PC-3 (cell line): ENCODE measurements at regions not wholly inside any gene's neighbourhood (a gene's known extent, or its start where the extent isn't known, plus 50 kb on each side); places are given as distances from the start of the nearest gene placed in this dataset.
"Not testable (repeated sequence)": the region's sequence is repeated elsewhere in the genome, so short reads cannot be mapped to it uniquely, and the experiment has no call there.

Experiments used
- ATAC-seq: fragments of 200-7000 bp; cut with Tn5 transposase; 2 replicates; pipeline ENCODE4 v1.9.1; 2020; ENCODE audit warnings: mild to moderate bottlenecking, moderate library complexity
- BruUV-seq: library from RNA; stranded (reverse); fragments of 400-500 nt; replicated peaks from 2 replicates; lab custom pipeline; 2021; lab: Mats Ljungman, UMichigan
- CTCF ChIA-PET: fragments of 300-600 bp; sonication (Branson Sonifier 250); formaldehyde crosslinking; loops from one replicate; lab custom pipeline; 2022; ENCODE audit warnings: antibody characterized with exemption; lab: Charles Lee
- POLR2A ChIA-PET: fragments of 300-600 bp; sonication (Branson Sonifier 250); formaldehyde crosslinking; loops from one replicate; lab custom pipeline; 2022; ENCODE audit warnings: antibody characterized with exemption; ENCODE audit not compliant: unreplicated experiment; lab: Charles Lee
- DNase-seq: peaks from one replicate; pipeline ENCODE4 v3.0.0-alpha.2; 2015
- H2AFZ ChIP-seq: fragments of 300-600 bp; sonication (generic); 2 replicates; pipeline ENCODE4 v1.6.0; 2016; ENCODE audit warnings: antibody characterized with exemption, low read length
- H3F3A ChIP-seq: fragments of 300-600 bp; sonication (generic); one replicate; pipeline ENCODE4 v1.6.0; 2017; ENCODE audit warnings: antibody characterized with exemption, low read length, control low read depth, mild to moderate bottlenecking; ENCODE audit not compliant: unreplicated experiment
- H3K27ac ChIP-seq: fragments of 300-600 bp; sonication (generic); 2 replicates; pipeline ENCODE4 v1.5.1; 2016; ENCODE audit warnings: mild to moderate bottlenecking, low read length
- H3K27me3 ChIP-seq: fragments of 300-600 bp; sonication (generic); 2 replicates; pipeline ENCODE4 v1.6.1; 2016; ENCODE audit warnings: low read length, mixed read lengths
- H3K36me3 ChIP-seq: fragments of 300-600 bp; sonication (generic); 2 replicates; pipeline ENCODE4 v1.6.1; 2016; ENCODE audit warnings: low read depth, mixed run types, low read length, mixed read lengths
- H3K4me1 ChIP-seq: fragments of 300-600 bp; sonication (generic); 2 replicates; pipeline ENCODE4 v1.5.1; 2016; ENCODE audit warnings: low read length; ENCODE audit not compliant: insufficient read depth
- H3K4me2 ChIP-seq: fragments of 300-600 bp; sonication (generic); 2 replicates; pipeline ENCODE4 v1.6.0; 2016; ENCODE audit warnings: low read length
- H3K4me3 ChIP-seq: fragments of 300-600 bp; sonication (generic); 2 replicates; pipeline ENCODE4 v1.5.1; 2016; ENCODE audit warnings: mild to moderate bottlenecking, low read length, mixed read lengths
- H3K79me2 ChIP-seq: fragments of 300-600 bp; sonication (generic); 2 replicates; pipeline ENCODE4 v1.6.1; 2017; ENCODE audit warnings: low read length, mixed read lengths
- H3K9ac ChIP-seq: fragments of 300-600 bp; sonication (generic); 2 replicates; pipeline ENCODE4 v1.6.0; 2016; ENCODE audit warnings: mild to moderate bottlenecking, low read length
- H3K9me2 ChIP-seq: fragments of 300-600 bp; sonication (generic); replicated peaks from 2 replicates; pipeline ENCODE4 v1.6.1; 2016; ENCODE audit warnings: mixed run types, low read length, mixed read lengths
- H3K9me3 ChIP-seq: fragments of 300-600 bp; sonication (generic); 2 replicates; pipeline ENCODE4 v1.6.1; 2016; ENCODE audit warnings: low read length, mixed read lengths
- H4K20me1 ChIP-seq: fragments of 300-600 bp; sonication (generic); 2 replicates; pipeline ENCODE4 v1.6.1; 2016; ENCODE audit warnings: low read length, mixed read lengths
- CTCF ChIP-seq: fragments of 300-600 bp; sonication (generic); conservative IDR thresholded peaks from 2 replicates; pipeline ENCODE4 v1.5.1; 2017; ENCODE audit warnings: antibody characterized with exemption, low read depth, mild to moderate bottlenecking, low read length
- EZH2 ChIP-seq: fragments of 300-600 bp; sonication (generic); IDR thresholded peaks from one replicate; pipeline ENCODE4 v1.6.1; 2017; ENCODE audit warnings: antibody characterized with exemption, mild to moderate bottlenecking, low read length; ENCODE audit not compliant: unreplicated experiment
- EZH2phosphoT487 ChIP-seq: fragments of 300-600 bp; sonication (generic); IDR thresholded peaks from 2 replicates; pipeline ENCODE4 v1.6.1; 2018; ENCODE audit warnings: mild to moderate bottlenecking, antibody characterized with exemption, low read length, borderline replicate concordance
- intact Hi-C: fragments of 100-400 bp; cut with micrococcal nuclease; formaldehyde crosslinking; loops from 2 replicates; pipeline ENCODE4 v1.9.0; 2023

GRCh38 chr9:31210978-31211570 lies 1173.4 kb upstream of the ACO1 start:
- Histone ChIP-seq H3K9me2 (no peaks in the 10 kb centered on the region), H3K36me3 (no peaks in the 10 kb centered on the region), H4K20me1 (no peaks in the 10 kb centered on the region), H2AFZ (no peak overlapping the region), H3K9ac (no peak overlapping the region), H3F3A (no peaks in the 10 kb centered on the region), H3K27ac (no peak overlapping the region), H3K79me2 (no peaks in the 10 kb centered on the region), H3K9me3 (no peaks in the 10 kb centered on the region), H3K4me1 (no peaks in the 10 kb centered on the region), H3K4me2 (no peak overlapping the region), H3K27me3 (no peaks in the 10 kb centered on the region), H3K4me3 (no peak overlapping the region)
- intact Hi-C loops = no loop called here
- DNase-seq = no peak
- ChIA-PET CTCF (no interaction called here), POLR2A (no interaction called here)
- TF ChIP-seq CTCF (no peak), EZH2 (no peak), EZH2phosphoT487 (no peak)
- BruUV-seq = no TSS peak
- no peak for ATAC-seq

GRCh38 chr9:31229976-31230375 lies 1154.5 kb upstream of the ACO1 start:
- H3K4me2 ChIP-seq, POLR2A ChIA-PET, H3K36me3 ChIP-seq, H3K4me3 ChIP-seq, H3F3A ChIP-seq, H3K4me1 ChIP-seq, H3K27me3 ChIP-seq, intact Hi-C loops, H4K20me1 ChIP-seq, BruUV-seq, H3K9ac ChIP-seq, ATAC-seq, H3K9me3 ChIP-seq, DNase-seq, H3K79me2 ChIP-seq, H3K27ac ChIP-seq, CTCF ChIA-PET, H3K9me2 ChIP-seq, H2AFZ ChIP-seq: not testable (repeated sequence)

GRCh38 chr9:31232485-31232884 lies 1152.0 kb upstream of the ACO1 start:
- POLR2A ChIA-PET = no interaction called here
- H4K20me1 ChIP-seq = no peaks in the 10 kb centered on the region
- no peak overlapping the region for H3K27ac ChIP-seq
- no peak for TF ChIP-seq EZH2
- TF ChIP-seq EZH2phosphoT487 = no peak
- no peak for TF ChIP-seq CTCF
- no peak overlapping the region for H3K4me2 ChIP-seq
- H3F3A ChIP-seq = no peaks in the 10 kb centered on the region
- no peaks in the 10 kb centered on the region for H3K27me3 ChIP-seq
- intact Hi-C loops = no loop called here
- no peak overlapping the region for H3K9ac ChIP-seq
- no peak for ATAC-seq
- no peaks in the 10 kb centered on the region for H3K9me2 ChIP-seq
- no peak overlapping the region for H3K4me3 ChIP-seq
- no peaks in the 10 kb centered on the region for H3K4me1 ChIP-seq
- CTCF ChIA-PET = no interaction called here
- no peak overlapping the region for H2AFZ ChIP-seq
- no peaks in the 10 kb centered on the region for H3K79me2 ChIP-seq
- H3K9me3 ChIP-seq = no peaks in the 10 kb centered on the region
- no TSS peak for BruUV-seq
- no peaks in the 10 kb centered on the region for H3K36me3 ChIP-seq
- DNase-seq = no peak
